GM11168 (cell line): ENCODE measurements at regions not wholly inside any gene's neighbourhood (a gene's known extent, or its start where the extent isn't known, plus 50 kb on each side); places are given as distances from the start of the nearest gene placed in this dataset.

ENCODE experiments used
- in situ Hi-C: fragments of 300-500 bp; cut with MboI; formaldehyde crosslinking; loops from one replicate; pipeline ENCODE4 v1.12.0; 2022; ENCODE audit warnings: low sequenced_read_pairs; ENCODE audit not compliant: unreplicated experiment

DNA sequence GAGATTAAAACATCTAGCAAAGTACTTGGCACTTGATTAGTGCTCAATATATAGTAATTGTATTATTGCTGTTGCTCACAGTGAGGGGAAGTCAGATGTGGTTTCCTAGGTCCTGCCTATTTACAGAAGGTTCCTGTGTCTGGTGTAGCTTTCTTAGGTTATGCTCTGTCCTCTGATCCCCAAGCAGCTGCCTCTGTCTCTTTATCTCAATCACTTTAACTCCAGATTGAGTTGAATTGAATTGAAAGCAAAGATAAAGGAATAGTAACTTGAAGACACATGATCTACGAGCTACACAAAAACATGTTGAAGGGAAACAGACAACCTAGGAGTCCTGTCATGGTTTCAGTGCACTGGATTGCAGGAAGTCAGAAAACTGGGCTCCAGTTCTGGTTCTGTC is 113.9 kb upstream of the ADAMTSL1 start:
- in situ Hi-C loops: no loop called here

GRCh38 chr9:18361646-18362045 is 112.3 kb upstream of the ADAMTSL1 start:
- in situ Hi-C loops: no loop called here

- in situ Hi-C loops: no loop called here
Observed at GRCh38 chr9:18362166-18362565, 111.8 kb upstream of the ADAMTSL1 start.

GRCh38 chr9:18362901-18363685 is 110.9 kb upstream of the ADAMTSL1 start:
- in situ Hi-C loops: no loop called here

DNA sequence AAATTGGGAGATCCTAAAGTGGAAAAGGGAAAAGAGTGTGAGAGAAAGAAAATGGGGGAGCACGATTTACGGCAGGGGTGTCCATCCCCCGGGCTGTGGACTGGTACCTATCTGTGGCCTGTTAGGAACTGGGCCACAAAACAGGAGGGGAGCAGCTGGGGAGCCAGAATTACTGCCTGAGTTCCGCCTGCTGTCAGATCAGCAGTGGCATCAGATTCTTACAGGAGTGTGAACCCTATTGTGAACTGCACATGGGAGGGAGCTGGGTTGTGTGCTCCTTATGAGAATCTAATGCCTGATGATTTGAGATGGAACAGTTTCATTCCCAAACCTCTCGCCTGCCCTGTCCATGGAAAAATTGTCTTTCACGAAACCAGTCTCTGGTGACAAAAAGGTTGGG is 108.3 kb upstream of the ADAMTSL1 start:
- in situ Hi-C loops: no loop called here

GRCh38 chr9:18366184-18366583 is 107.8 kb upstream of the ADAMTSL1 start:
- in situ Hi-C loops: no loop called here

DNA sequence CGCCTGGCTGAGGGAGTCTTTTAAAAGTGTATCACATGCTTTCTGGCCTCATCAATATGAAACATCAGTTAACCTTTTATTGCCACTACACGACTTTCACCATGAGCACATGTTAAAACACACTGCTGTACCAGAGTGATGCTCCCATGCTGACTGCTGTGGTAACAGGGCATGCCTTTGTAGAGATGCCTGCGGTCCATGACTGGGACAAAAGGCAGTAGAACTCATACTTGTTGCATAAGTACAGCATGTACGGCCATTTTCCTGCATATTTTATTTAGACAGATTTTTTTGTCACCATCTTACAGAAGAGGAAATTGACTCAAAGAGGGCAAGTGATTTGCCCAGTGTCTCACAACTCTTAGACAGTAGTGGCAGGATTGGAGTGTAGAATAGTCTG is 105.7 kb upstream of the ADAMTSL1 start:
- in situ Hi-C loops: no loop called here

DNA sequence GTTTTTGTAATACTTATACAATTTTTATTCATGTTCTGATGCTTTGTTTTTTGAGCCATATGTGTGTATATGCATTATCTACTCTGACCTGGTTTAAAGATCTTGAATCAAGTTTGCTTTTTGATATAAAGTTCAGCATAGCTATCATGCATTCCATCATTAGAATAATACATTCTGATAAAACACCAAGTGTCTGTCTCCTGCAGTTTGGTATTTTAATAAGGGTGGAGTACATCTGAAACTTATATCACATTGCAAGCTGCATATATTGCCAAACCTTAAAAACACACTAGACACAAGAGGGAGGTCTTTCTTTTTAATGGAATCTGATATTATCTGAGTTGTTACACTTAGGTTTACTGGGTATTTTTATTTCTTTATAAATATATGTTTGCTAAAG is 102.8 kb upstream of the ADAMTSL1 start:
- in situ Hi-C loops: no loop called here

GRCh38 chr9:18371621-18372020 is 102.3 kb upstream of the ADAMTSL1 start:
- in situ Hi-C loops: no loop called here

DNA sequence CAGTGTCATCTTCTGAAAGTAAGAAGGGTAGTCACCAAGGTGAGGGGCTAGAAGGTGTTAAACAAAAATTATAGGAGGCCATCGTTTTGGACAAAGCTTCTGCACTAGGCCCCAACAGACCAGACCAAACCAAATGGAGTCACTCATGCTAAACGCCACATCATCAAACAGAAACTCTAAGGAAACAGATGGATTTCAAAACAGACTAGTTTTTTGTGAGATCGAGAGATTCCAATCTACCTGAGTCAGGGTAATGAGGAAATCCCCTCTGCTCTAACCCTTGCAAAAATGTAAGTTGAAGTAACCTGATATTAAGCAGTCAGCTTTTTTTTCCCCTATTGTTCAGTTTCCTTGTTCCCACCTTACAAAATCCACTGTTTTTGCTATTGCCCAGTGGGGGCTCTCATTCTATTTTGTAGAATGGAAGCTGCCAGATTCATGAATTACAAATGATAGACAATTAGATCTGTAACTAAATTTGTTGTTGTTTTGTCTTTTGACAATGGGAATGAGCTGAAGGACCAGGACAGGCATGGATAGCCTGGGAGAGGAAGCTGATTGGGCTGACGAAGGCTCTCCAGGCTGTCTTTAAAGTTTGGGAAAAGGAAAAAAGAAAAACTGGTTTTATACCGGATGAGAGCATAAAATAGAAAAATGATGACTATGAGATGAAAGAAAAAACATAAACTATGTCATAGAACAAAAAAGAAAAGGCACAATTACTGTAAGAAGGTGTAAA is 94.7 kb upstream of the ADAMTSL1 start:
- in situ Hi-C loops: no loop called here

DNA sequence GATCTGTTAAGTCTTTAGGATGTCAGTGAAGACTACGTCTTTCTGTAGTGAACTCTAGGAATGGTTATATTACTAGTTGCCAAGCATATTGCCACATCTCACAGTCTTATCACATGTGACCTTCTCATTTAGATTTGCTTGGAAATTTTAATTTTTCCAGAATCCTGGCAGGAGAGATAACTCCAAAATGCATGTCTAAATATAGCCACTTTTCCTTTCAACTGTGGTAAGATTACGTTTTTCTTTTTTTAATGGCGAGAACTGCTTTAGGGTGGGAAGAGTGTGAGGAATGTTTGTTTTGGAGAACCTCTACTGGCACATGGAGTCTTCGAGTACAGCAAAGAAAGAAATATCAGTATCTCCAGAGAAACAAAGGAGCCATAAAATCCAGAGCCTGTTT is 91.7 kb upstream of the ADAMTSL1 start:
- in situ Hi-C loops: no loop called here

DNA sequence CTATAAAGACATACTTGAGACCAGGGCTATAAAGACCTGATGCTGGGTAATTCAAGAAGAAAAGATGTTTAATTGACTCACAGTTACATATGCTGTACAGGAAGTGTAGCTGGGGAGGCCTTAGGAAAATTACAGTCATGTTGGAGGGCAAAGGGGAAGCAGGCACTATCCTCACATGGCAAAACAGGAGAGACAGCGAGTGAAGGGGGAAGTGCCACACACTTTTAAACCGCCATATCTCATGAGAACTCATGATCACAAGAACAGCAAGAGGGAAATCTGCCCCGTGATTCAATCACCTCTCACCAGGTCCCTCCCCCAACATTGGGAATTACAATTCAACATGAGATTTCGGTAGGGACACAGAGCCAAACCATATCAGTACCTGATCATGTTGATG is 89.9 kb upstream of the ADAMTSL1 start:
- in situ Hi-C loops: no loop called here

- in situ Hi-C loops: no loop called here
Observed at GRCh38 chr9:18385696-18386490, 88.1 kb upstream of the ADAMTSL1 start.

DNA sequence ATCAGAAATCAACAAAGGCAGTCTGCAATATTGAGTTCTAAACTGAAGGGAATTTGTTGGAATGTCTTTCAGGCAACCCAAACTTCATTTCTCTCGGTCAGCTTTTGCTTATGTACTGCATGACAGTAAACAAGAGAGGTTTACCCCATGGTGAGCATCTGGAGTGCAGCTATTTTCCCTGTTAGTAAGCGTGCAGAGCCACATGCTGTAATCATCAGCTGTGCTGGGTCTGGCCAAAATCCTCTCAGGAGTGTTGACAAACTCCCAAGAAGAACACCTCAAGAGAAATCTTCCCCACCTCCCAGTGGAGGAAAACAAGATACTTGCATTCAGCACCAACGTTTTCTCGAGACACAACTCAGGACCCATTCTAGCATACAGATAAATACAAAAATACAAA is 83.6 kb upstream of the ADAMTSL1 start:
- in situ Hi-C loops: no loop called here

GRCh38 chr9:18393340-18394130 is 80.4 kb upstream of the ADAMTSL1 start:
- in situ Hi-C loops: no loop called here

DNA sequence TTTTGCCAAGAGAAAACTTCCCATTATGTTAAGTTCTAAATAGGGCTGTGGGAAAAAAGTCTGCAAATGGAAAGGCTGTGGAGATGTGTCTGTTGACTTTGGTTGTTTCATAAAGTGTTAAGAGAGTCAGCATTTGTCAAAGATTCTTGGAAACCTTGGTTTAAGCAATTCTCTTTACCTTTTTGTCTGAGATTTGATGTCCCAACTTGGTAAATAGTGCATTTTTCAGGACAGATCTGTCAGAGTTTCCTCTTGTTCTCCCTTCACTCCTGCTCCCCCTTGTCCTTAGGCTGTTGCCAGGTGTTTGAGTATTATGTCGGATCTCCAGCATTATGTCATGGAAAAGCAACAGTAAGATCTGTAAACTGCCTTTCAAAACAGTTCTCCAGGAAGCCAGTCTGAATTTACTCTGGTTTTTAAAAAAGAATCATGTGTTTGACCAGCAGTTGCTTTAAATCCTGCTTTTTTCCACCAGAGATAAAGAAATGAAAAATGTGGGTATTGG is 79.1 kb upstream of the ADAMTSL1 start:
- in situ Hi-C loops: no loop called here

DNA sequence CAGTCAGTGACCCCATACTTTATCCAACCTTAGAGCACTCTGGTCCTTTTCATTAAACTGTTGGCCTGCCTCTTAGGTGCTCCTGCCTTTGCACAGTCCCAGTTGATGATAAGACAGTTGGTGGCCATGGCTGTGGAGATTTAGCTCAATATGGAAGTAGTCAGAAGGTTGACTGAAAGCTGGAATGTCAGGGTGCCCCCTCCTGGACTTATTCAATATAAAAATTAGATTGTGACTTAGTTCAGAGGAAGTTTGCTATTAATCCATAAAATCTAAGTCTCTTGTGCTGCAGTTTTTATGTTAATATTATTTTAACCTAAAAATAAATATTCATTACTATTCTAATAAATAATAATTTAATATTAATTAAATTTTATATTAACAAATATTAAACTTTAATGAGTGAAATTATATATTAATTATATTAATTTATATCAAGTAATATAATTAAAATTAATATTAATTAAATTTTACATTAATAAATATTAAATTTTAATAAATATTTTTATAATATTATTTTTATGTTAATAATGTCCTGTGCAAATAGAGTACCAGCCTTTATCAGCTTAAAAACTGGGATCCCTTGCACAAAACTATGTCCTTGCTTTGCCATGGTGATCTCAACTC is 77.7 kb upstream of the ADAMTSL1 start:
- in situ Hi-C loops: no loop called here

DNA sequence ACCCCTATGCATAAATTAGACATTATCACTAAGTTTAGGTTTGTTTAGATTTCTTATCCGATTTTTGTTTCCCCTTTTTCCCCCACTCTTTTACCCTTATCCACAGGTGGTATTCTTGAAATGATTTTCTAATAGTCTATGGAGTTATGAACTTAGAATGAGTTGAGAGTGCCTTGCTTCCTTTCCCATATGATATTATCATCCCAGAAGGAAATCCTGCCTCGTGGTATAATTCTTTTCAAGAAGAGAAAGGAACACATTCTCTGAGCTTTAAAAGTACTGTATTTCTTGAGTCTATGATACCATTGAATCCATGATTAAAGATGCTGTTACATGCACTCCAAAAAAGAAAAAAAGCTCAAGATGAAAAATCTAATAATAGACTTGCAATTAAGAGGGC is 76.9 kb upstream of the ADAMTSL1 start:
- in situ Hi-C loops: no loop called here

DNA sequence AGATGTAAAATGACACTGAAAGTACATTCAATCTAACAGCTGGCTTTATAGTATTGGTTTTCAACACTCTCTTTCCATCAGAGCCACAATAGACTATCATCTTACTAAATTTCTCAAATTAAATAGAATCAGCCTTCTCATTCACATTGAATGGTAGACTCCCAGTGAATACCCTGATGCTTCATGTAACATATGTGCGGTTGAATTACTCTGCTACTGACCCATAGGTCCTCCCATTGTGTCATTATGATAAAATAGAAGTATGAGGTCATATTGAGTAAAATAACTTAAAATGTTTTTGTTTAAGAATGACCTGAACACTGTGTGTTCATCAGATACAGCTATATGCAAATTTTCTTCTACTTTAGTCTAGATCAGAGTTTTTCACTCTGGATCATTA is 75.9 kb upstream of the ADAMTSL1 start:
- in situ Hi-C loops: no loop called here
